ENCODE measurements at regions not wholly inside any gene's neighbourhood (a gene's known extent, or its start where the extent isn't known, plus 50 kb on each side); places are given as distances from the start of the nearest gene placed in this dataset.

GRCh38 chr2:550860-551567, 126.2 kb downstream of the TMEM18 start:
- FAIRE-seq (no peak), DNase-seq (ENCODE audit: low spot score) (no peak), ATAC-seq (no peak)
- ChIA-PET CTCF (ENCODE audit: low intra/inter-chr PET ratio, low total read pairs) (no interaction called here), POLR2A (no interaction called here)
- Histone ChIP-seq H3K4me3 (replicated peaks in 1 of 3; ENCODE audit: insufficient read depth in 1 of 3, low read depth in 2 of 3, low read length in 3 of 3) (no peak overlapping the region), H3K79me2 (ENCODE audit: insufficient read depth, low read length) (no peaks in the 10 kb centered on the region), H3K9ac (ENCODE audit: insufficient read depth, low read depth, low read length) (no peak overlapping the region), H3K27ac (ENCODE audit: extremely low read length, insufficient read depth, low read length) (no peak overlapping the region), H3K27me3 (ENCODE audit: control insufficient read depth in 1 of 2, insufficient read depth in 2 of 2, low read length in 2 of 2) (peaks cover 15 to 77% of the 10 kb centered on the region in 2 experiments; a peak in 4 of 5 replicates), H3K4me1 (ENCODE audit: insufficient read depth, low read length) (no peaks in the 10 kb centered on the region), H4K20me1 (ENCODE audit: insufficient read depth, low read length) (no peaks in the 10 kb centered on the region), H3K9me3 (ENCODE audit: low read length) (no peaks in the 10 kb centered on the region), H2AFZ (ENCODE audit: low read length) (no peak overlapping the region), H3K4me2 (ENCODE audit: low read depth, low read length) (no peak overlapping the region), H3K36me3 (replicated peaks in 1 of 2; ENCODE audit: control insufficient read depth in 1 of 2, insufficient read depth in 2 of 2, low read length in 2 of 2) (no peaks in the 10 kb centered on the region)
- WGBS (ENCODE audit: low lambda C conversion rate): 19% methylated on average over 13 of the region's 13 CpGs
- TF ChIP-seq MEF2D (CRISPR knock-in tag; IDR thresholded peaks at IDR 0.05) (no peak), HOXD1 (CRISPR knock-in tag; IDR thresholded peaks at IDR 0.05) (no peak), PATZ1 (CRISPR knock-in tag; IDR thresholded peaks at IDR 0.05) (no peak), ZNF256 (CRISPR knock-in tag; conservative IDR thresholded peaks at IDR 0.05) (no peak), DRAP1 (CRISPR knock-in tag; IDR thresholded peaks at IDR 0.05) (no peak), SOX5 (CRISPR knock-in tag; IDR thresholded peaks at IDR 0.05; ENCODE audit: borderline replicate concordance) (no peak), ZBTB7A (CRISPR knock-in tag; IDR thresholded peaks at IDR 0.05) (no peak), ZNF790 (CRISPR knock-in tag; IDR thresholded peaks at IDR 0.05; ENCODE audit: borderline replicate concordance) (no peak), HNRNPLL (IDR thresholded peaks at IDR 0.05; ENCODE audit: low read depth, low read length, poor library complexity, severe bottlenecking) (no peak), TBX3 (IDR thresholded peaks at IDR 0.05; ENCODE audit: borderline replicate concordance) (no peak)
- intact Hi-C loops (cut with micrococcal nuclease; ENCODE audit: unreplicated experiment) (no loop called here), in situ Hi-C loops (cut with HindIII; ENCODE audit: extremely low pct_ligation_motif_present, low pct_unique_long_range_greater_than_20kb) (no loop called here)
- BruUV-seq (replicated peaks): no TSS peak

Measured in HepG2 (cell line).